Spleen (tissue), 7 donors: ENCODE measurements at regions not wholly inside any gene's neighbourhood (a gene's known extent, or its start where the extent isn't known, plus 50 kb on each side); places are given as distances from the start of the nearest gene placed in this dataset.

ENCODE experiments used
- CTCF ChIP-seq, 11 experiments: fragments of 200-600 bp in 7 of 11; fragments of 450-650 bp in 4 of 11; sonication (generic) in 4 of 11; IDR thresholded peaks in 8 of 11; conservative IDR thresholded peaks in 3 of 11; 1 replicate in 7 of 11; 2 replicates in 4 of 11; pipeline versions ENCODE4 v1.4.0 to v1.8.0; 2016 to 2021; ENCODE audit warnings: antibody characterized with exemption in 11 of 11, inconsistent platforms in 4 of 11, mild to moderate bottlenecking in 1 of 11
- POLR2AphosphoS5 ChIP-seq, 3 donors: sonication (generic); formaldehyde crosslinking; IDR thresholded peaks; one replicate each; pipeline ENCODE4 v1.5.1; 2017; ENCODE audit warnings: antibody characterized with exemption in 3 of 3
- donor health status: DM: no; HTN: no; CAD: no; lungs with moderate emphysema.
- donor health status: DM: no; HTN: no; CAD: no.
- donor health status: DM: no; HTN: no; CAD: no.

GRCh38 chr9:19513671-19514275, 105.0 kb downstream of the ACER2 start:
- TF ChIP-seq CTCF (IDR thresholded peaks at IDR 0.05 in 8 of 11, conservative IDR thresholded peaks at IDR 0.05 in 3 of 11): no peak
- TF ChIP-seq POLR2AphosphoS5 (IDR thresholded peaks at IDR 0.05): no peak
